ENCODE measurements at regions not wholly inside any gene's neighbourhood (a gene's known extent, or its start where the extent isn't known, plus 50 kb on each side); places are given as distances from the start of the nearest gene placed in this dataset.

DNA sequence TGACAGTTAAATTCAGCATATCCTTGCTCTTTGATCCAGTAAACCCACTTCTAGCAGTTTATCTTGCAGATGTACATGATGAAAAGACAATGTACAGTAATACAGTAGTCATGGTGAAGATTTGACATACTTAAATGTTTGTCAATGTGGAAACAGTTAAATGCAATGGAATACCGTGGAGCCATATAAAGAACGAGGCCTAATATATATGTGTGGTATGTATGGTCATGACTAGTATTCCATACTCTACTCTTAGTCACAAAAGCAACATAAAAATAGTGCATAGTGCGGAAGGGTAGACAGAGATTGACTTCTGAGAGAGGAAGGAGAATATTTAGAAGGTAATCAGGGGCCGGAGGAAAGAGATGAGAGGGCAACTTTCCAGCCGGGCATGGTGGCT, 70.7 kb upstream of the ARMC2 start:
- DNase-seq (ENCODE audit: low read depth) = no peak
- H3K4me3 ChIP-seq (ENCODE audit: low read depth, low read length) = no peak overlapping the region
- TF ChIP-seq CTCF (IDR thresholded peaks at IDR 0.05; ENCODE audit: insufficient read depth, low read depth, low read length, missing control alignments) = no peak

GRCh38 chr6:108778421-108779186, 69.6 kb upstream of the ARMC2 start:
- no peak for TF ChIP-seq CTCF (IDR thresholded peaks at IDR 0.05; ENCODE audit: insufficient read depth, low read depth, low read length, missing control alignments)
- DNase-seq (ENCODE audit: low read depth) = no peak
- no peak overlapping the region for H3K4me3 ChIP-seq (ENCODE audit: low read depth, low read length)

- TF ChIP-seq CTCF (IDR thresholded peaks at IDR 0.05; ENCODE audit: insufficient read depth, low read depth, low read length, missing control alignments) = no peak
- no peak for DNase-seq (ENCODE audit: low read depth)
- no peak overlapping the region for H3K4me3 ChIP-seq (ENCODE audit: low read depth, low read length)
Observed at GRCh38 chr6:108779536-108780275, 68.5 kb upstream of the ARMC2 start.

DNA sequence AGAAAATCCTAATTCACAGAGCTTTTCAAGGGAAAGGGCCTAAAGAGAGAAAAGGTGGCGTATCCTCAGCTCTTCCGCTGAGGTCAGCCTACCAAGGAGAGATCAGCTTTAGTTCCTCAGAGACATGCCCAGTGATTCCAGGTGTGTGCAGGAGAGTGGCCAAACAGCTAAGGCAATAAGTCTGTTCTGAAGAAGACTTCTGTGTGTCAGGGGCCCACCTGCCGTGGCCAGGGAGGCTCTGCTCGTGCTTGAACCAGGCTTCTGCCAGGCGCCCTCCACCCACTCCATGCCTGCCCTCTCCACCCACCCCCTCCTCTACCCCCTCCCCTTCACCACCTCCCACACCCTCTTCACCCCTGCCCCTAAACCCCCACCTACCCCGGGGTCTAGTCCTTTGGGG, 67.4 kb upstream of the ARMC2 start:
- H3K4me3 ChIP-seq (ENCODE audit: low read depth, low read length) = no peak overlapping the region
- no peak for DNase-seq (ENCODE audit: low read depth)
- no peak for TF ChIP-seq CTCF (IDR thresholded peaks at IDR 0.05; ENCODE audit: insufficient read depth, low read depth, low read length, missing control alignments)

- TF ChIP-seq CTCF (IDR thresholded peaks at IDR 0.05; ENCODE audit: insufficient read depth, low read depth, low read length, missing control alignments) = no peak
- no peak overlapping the region for H3K4me3 ChIP-seq (ENCODE audit: low read depth, low read length)
- no peak for DNase-seq (ENCODE audit: low read depth)
Observed at GRCh38 chr6:108781419-108782100, 66.7 kb upstream of the ARMC2 start.

DNA sequence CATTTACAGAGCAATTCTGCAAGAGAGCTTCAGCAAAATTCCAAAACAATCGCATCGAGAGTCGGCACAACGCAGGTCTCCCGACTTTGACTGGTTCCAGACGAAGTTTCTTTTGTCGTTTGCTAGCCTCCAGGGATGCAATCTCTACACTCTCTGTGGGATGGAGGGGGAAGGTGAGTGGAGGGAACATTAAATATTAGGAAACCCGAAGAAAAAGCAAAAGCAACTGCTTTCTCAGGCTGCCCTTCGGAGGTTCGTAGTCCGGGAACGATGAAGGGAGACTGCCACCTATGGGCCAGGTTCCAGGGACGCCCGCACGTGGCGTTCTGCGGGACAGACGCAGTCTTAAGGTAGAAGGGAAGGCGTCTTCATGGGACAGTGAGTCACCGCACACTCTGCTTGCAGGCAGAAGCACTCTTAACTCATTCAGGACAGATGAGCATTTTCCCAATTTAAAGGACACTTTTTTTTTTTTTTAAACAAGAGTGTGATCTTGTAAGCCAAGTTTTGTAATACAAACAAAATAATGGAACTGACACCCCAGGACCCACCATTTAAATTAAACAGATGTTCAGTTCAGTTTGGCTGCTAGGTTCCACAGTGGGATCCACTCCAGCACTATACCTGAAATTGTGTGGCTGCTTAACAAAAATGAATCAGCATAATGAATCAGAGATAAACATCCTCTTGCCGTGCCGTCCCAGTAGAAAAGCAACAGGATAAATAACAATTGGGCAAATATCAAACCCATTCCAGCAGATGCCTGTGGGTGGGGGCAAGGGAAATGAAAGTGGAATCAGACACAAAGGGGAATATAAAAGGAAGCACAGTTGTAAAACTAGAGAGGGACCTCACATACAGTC, 65.8 kb upstream of the ARMC2 start:
- peak; percentile 78 for DNase-seq (ENCODE audit: low read depth)
- peak overlapping the region; percentile 11; the same call in 1 of the 2 replicates for H3K4me3 ChIP-seq (ENCODE audit: low read depth, low read length)
- peak; percentile 79 for TF ChIP-seq CTCF (IDR thresholded peaks at IDR 0.05; ENCODE audit: insufficient read depth, low read depth, low read length, missing control alignments)

Measured in GM12865 (cell line).